GM19372 (cell line): ENCODE measurements at regions not wholly inside any gene's neighbourhood (a gene's known extent, or its start where the extent isn't known, plus 50 kb on each side); places are given as distances from the start of the nearest gene placed in this dataset.

Source experiments
- ATAC-seq: cut with Tn5 transposase; IDR thresholded peaks from one replicate; pipeline ENCODE4 v1.9.1; 2021; ENCODE audit warnings: mild to moderate bottlenecking, low read depth, moderate library complexity; ENCODE audit not compliant: unreplicated experiment

GRCh38 chr6:40015530-40015929 is 81.3 kb upstream of the MOCS1 start:
- ATAC-seq = no peak

GRCh38 chr6:40011844-40012243 is 77.6 kb upstream of the MOCS1 start:
- no peak for ATAC-seq

- ATAC-seq = no peak
Observed at GRCh38 chr6:40000964-40001515, 66.8 kb upstream of the MOCS1 start.

GRCh38 chr6:39999006-39999867 is 65.0 kb upstream of the MOCS1 start:
- no peak for ATAC-seq

GRCh38 chr6:39998126-39998525 is 63.9 kb upstream of the MOCS1 start:
- no peak for ATAC-seq

GRCh38 chr6:39997101-39997635 is 62.9 kb upstream of the MOCS1 start:
- no peak for ATAC-seq

- ATAC-seq = no peak
Observed at GRCh38 chr6:39995633-39996032, 61.4 kb upstream of the MOCS1 start.

- no peak for ATAC-seq
Observed at GRCh38 chr6:39992861-39993622, 58.8 kb upstream of the MOCS1 start.
